HL-60 (cell line): ENCODE measurements at regions not wholly inside any gene's neighbourhood (a gene's known extent, or its start where the extent isn't known, plus 50 kb on each side); places are given as distances from the start of the nearest gene placed in this dataset.

ENCODE experiments used
- DNase-seq, 2 experiments: peaks; one replicate each; pipeline ENCODE4 v3.0.0-alpha.2; 2010 to 2020; ENCODE audit warnings: low read depth in 1 of 2, low spot score in 1 of 2
- H3K27ac ChIP-seq: fragments of 250-450 bp; sonication (Bioruptor Pico); replicated peaks from 2 replicates; pipeline ENCODE4 v1.5.1; 2020; ENCODE audit warnings: mild to moderate bottlenecking, moderate library complexity
- H3K27me3 ChIP-seq: fragments of 250-450 bp; sonication (Bioruptor Pico); 2 replicates; pipeline ENCODE4 v1.5.1; 2021; ENCODE audit warnings: mild to moderate bottlenecking, moderate library complexity; ENCODE audit not compliant: insufficient read depth, poor library complexity, severe bottlenecking
- H3K4me3 ChIP-seq: replicated peaks from 2 replicates; pipeline ENCODE4 v1.5.1; 2011; ENCODE audit warnings: mild to moderate bottlenecking, control low read depth, low read length; ENCODE audit not compliant: insufficient read depth
- CTCF ChIP-seq: IDR thresholded peaks from one replicate; pipeline ENCODE4 v1.5.1; 2011; ENCODE audit warnings: low read length, control low read depth, inconsistent platforms; ENCODE audit not compliant: insufficient read depth
- GABPA ChIP-seq: IDR thresholded peaks from 2 replicates; pipeline ENCODE4 v1.6.1; 2012; ENCODE audit warnings: low read depth
- POLR2AphosphoS5 ChIP-seq: IDR thresholded peaks from 2 replicates; pipeline ENCODE4 v1.6.1; 2012; ENCODE audit warnings: low read depth
- REST ChIP-seq: IDR thresholded peaks from 2 replicates; pipeline ENCODE4 v1.6.1; 2012; ENCODE audit warnings: low read depth; ENCODE audit not compliant: insufficient replicate concordance
- SPI1 ChIP-seq: IDR thresholded peaks from 2 replicates; pipeline ENCODE4 v1.6.1; 2012; ENCODE audit warnings: low read depth, mild to moderate bottlenecking, borderline replicate concordance

GRCh38 chr4:145340071-145340675 lies 141.5 kb upstream of the SMAD1 start:
- no peak overlapping the region for H3K4me3 ChIP-seq
- DNase-seq, result no peak
- no peak overlapping the region for H3K27ac ChIP-seq
- no peak for TF ChIP-seq POLR2AphosphoS5
- TF ChIP-seq SPI1, result no peak
- H3K27me3 ChIP-seq, result no peaks in the 10 kb centered on the region

GRCh38 chr4:145339075-145339725 lies 142.5 kb upstream of the SMAD1 start:
- TF ChIP-seq SPI1, result no peak
- TF ChIP-seq POLR2AphosphoS5, result no peak
- no peak for TF ChIP-seq CTCF
- TF ChIP-seq GABPA, result no peak
- no peak for TF ChIP-seq REST
- no peak overlapping the region for H3K27ac ChIP-seq
- H3K4me3 ChIP-seq, result no peak overlapping the region
- no peak for DNase-seq
- H3K27me3 ChIP-seq, result no peaks in the 10 kb centered on the region

- Histone ChIP-seq H3K27me3 (no peaks in the 10 kb centered on the region), H3K27ac (no peak overlapping the region), H3K4me3 (no peak overlapping the region)
- no peak for DNase-seq
- TF ChIP-seq GABPA (no peak), CTCF (no peak), SPI1 (no peak), REST (no peak), POLR2AphosphoS5 (no peak)
Measured at GRCh38 chr4:145338568-145338967, 143.1 kb upstream of the SMAD1 start.

GRCh38 chr4:145337391-145337790 lies 144.3 kb upstream of the SMAD1 start:
- Histone ChIP-seq H3K27me3 (no peaks in the 10 kb centered on the region), H3K27ac (no peak overlapping the region), H3K4me3 (no peak overlapping the region)
- no peak for DNase-seq
- TF ChIP-seq SPI1 (no peak), CTCF (no peak), REST (no peak), GABPA (no peak), POLR2AphosphoS5 (no peak)
